GM18873 (cell line): ENCODE measurements at regions not wholly inside any gene's neighbourhood (a gene's known extent, or its start where the extent isn't known, plus 50 kb on each side); places are given as distances from the start of the nearest gene placed in this dataset.
A peak's percentile ranks its signal among the peaks of the same experiment; 100 is the strongest.
"Not testable (repeated sequence)": the region's sequence is repeated elsewhere in the genome, so short reads cannot be mapped to it uniquely, and the experiment has no call there.

Source experiments
- ATAC-seq: cut with Tn5 transposase; IDR thresholded peaks from one replicate; pipeline ENCODE4 v1.9.1; 2021; ENCODE audit warnings: mild to moderate bottlenecking, moderate library complexity, moderate number of reproducible peaks; ENCODE audit not compliant: unreplicated experiment, low FRiP score

DNA sequence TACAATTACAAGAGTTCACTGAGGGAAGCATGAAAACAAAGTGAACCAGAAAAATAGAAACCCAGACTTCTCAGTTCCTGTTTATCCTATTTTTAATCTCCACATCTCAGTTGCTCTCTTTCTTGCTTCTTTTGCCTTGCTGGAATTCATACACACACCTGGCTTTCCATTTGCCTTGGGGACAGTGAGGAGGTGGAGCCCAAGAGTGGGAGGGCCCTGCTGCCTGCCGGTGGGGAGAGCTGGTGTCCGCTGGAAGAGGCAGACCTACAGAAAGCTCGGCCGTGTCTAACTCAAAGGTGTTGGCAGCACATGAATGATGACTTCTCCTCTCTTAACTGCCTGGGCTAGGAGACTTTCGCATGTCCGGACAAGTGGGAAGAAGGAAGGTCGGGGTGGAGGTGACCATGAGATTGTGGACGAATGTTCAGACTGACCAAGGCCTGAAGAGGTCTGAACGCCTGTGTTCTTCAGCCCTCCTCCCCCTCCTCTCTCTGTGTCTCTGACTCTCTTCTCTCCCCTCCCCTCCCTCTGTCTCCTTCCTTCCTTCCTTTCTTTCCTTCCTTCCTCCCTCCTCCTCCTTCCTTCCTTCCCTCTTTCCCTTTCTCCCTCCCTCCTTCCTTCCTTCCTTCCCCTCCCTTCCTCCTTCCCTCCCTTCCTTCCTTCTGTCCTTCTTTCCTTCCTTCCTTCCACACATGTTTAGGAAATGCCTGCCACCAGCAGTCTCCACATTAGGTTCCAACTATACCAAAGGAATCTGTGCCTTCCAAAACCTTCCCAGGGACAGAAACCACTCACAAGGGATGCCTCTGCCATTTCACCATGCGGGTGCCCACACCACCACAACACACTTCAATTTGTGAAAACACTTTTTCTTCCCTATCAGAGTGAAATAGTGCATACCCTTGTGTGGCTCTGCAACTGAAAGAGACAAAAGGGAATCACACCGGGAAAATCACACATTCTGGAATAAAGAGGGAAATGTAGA, 157.3 kb upstream of the RUNX1 start:
- ATAC-seq: no peak

GRCh38 chr21:35204850-35205541, 155.9 kb upstream of the RUNX1 start:
- ATAC-seq: no peak

- ATAC-seq: no peak
Observed at GRCh38 chr21:35204125-35204524, 155.0 kb upstream of the RUNX1 start.

GRCh38 chr21:35203093-35203977, 154.2 kb upstream of the RUNX1 start:
- no peak for ATAC-seq

GRCh38 chr21:35202431-35202830, 153.3 kb upstream of the RUNX1 start:
- ATAC-seq: no peak

GRCh38 chr21:35201799-35202198, 152.7 kb upstream of the RUNX1 start:
- ATAC-seq: no peak

DNA sequence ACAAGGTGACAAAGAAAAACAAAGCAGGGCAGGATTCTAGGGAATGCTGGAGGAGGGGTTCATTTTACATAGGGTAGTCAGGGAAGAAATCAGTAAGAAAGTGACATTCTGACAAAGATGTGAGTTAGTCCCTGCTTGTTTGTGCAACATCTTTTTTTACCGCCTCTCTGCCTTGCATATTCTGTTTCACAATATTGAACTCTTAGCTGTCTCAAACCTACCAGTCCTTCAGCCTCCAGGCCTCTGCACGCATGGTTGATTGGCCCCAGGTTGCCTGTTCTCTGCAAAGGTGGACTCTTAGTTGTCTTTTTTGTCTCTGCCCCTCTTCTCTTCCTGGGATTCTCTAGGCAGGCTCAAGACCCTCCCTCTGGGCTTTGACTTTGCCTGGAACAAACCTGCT, 152.2 kb upstream of the RUNX1 start:
- no peak for ATAC-seq

DNA sequence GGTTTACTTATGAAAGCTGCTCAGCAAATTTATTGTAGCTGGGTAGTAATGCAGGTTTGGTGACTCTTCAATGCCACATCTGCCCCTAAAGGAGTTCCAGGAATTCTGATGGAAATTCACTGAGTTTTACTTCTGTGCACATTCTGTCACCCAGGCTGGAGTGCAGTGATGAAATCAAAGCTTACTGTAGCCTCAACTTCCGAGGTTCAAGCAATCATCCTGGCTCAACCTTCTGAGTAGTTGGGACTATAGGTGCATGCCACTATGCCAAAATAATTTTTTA, 150.6 kb upstream of the RUNX1 start:
- no peak for ATAC-seq

- no peak for ATAC-seq
Observed at GRCh38 chr21:35198982-35199732, 150.1 kb upstream of the RUNX1 start.

GRCh38 chr21:35198565-35198964, 149.5 kb upstream of the RUNX1 start:
- ATAC-seq: no peak

GRCh38 chr21:35197992-35198431, 148.9 kb upstream of the RUNX1 start:
- ATAC-seq: no peak

GRCh38 chr21:35197191-35197590, 148.1 kb upstream of the RUNX1 start:
- no peak for ATAC-seq

- ATAC-seq: no peak
Observed at GRCh38 chr21:35196128-35196527, 147.0 kb upstream of the RUNX1 start.

GRCh38 chr21:35195232-35195631, 146.1 kb upstream of the RUNX1 start:
- no peak for ATAC-seq

GRCh38 chr21:35191754-35192153, 142.7 kb upstream of the RUNX1 start:
- no peak for ATAC-seq

GRCh38 chr21:35191128-35191527, 142.0 kb upstream of the RUNX1 start:
- ATAC-seq: no peak

- ATAC-seq: no peak
Observed at GRCh38 chr21:35190201-35190701, 141.1 kb upstream of the RUNX1 start.

DNA sequence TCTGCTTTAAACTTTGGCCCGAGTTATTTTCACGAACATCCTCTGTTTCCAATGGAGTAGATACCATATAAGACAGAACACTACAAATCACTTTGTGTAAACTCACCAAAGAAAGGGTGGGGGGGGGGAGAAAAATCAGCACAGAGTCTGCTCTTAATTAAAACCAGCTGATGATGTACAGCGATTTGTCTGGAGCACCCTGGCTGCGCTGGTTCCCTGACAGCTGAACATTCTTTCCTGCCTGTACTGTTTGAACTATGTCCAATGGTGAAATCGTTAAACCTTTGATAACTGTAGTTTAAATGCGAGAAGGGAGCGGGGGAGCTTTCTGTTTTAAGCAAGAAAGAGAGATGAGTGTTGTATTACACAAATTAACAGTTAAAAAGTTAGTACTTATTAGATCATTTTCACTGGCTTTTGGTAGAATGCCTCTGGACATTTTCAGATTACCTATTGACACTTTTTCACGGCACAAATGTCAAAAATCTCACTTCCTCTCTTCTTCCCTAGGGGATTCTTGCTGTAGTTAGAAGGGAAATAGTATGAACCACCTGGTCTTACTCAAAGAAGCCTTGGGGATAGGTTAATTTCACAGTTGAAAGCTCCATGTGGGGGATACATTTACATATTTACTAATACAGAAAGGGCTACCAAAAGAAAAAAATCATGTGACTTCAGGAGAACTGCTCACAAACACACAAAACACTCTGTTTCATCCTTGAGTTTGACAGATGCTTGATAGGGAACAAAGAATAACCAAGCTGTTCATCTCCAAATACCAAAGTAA, 140.2 kb upstream of the RUNX1 start:
- peak; percentile 88 for ATAC-seq

- not testable (repeated sequence) for ATAC-seq
Observed at GRCh38 chr21:35183389-35183788, 134.3 kb upstream of the RUNX1 start.
